ENCODE measurements at regions not wholly inside any gene's neighbourhood (a gene's known extent, or its start where the extent isn't known, plus 50 kb on each side); places are given as distances from the start of the nearest gene placed in this dataset.

DNA sequence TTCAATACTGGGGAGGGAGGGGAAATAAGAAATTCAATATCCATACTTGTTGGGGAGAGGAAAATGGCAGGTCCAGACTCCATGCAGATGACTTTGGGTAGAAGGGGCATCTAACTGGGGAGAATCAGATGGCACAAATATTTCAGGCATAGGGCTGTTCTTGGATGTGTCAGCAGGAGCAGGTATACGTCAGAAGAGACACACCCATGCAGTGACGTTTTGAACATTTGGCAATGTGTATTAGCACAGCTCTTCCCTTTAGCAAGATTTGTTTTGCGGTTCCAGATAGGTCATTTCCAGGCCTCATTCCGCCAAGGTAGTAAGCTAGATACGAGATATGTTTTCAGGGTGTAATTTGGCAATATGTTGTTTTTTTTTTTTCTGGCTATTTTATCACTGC, 187.2 kb upstream of the CDH10 start:
- TF ChIP-seq POLR2AphosphoS5 (IDR thresholded peaks at IDR 0.05; ENCODE audit: borderline replicate concordance, low read depth, low read length) (no peak), EZH2 (IDR thresholded peaks at IDR 0.05) (no peak), FOXP2 (optimal IDR thresholded peaks at IDR 0.05; ENCODE audit: control extremely low read depth, extremely low read length, insufficient read depth) (no peak)

Data from SK-N-MC (cell line).